Astrocyte of the cerebellum (primary cell): ENCODE measurements at regions not wholly inside any gene's neighbourhood (a gene's known extent, or its start where the extent isn't known, plus 50 kb on each side); places are given as distances from the start of the nearest gene placed in this dataset.
A peak's percentile ranks its signal among the peaks of the same experiment; 100 is the strongest.
"Not testable (repeated sequence)": the region's sequence is repeated elsewhere in the genome, so short reads cannot be mapped to it uniquely, and the experiment has no call there.

Source experiments
- DNase-seq: peaks from one replicate; pipeline ENCODE4 v3.0.0-alpha.2; 2011; ENCODE audit warnings: low read depth
- H3K4me3 ChIP-seq: 2 replicates; pipeline ENCODE4 v1.5.1; 2011; ENCODE audit warnings: mild to moderate bottlenecking, low read depth, low read length, moderate library complexity
- CTCF ChIP-seq: IDR thresholded peaks from 2 replicates; pipeline ENCODE4 v1.5.1; 2012; ENCODE audit warnings: low read length, low read depth, moderate library complexity, mild to moderate bottlenecking; ENCODE audit errors: missing control alignments
- in situ Hi-C: cut with HindIII; loops from 2 replicates; pipeline ENCODE4 v1.10.0; 2017; ENCODE audit warnings: low sequenced_read_pairs

- in situ Hi-C loops = no loop called here
- H3K4me3 ChIP-seq = no peak overlapping the region
- no peak for TF ChIP-seq CTCF
- DNase-seq = no peak
Observed at GRCh38 chr2:20499387-20499786, 52.5 kb downstream of the RHOB start.

GRCh38 chr2:20501974-20502373 lies 55.1 kb downstream of the RHOB start:
- H3K4me3 ChIP-seq = no peak overlapping the region
- peak; percentile 71 for DNase-seq
- in situ Hi-C loops = no loop called here
- no peak for TF ChIP-seq CTCF

GRCh38 chr2:20502496-20502895 lies 55.6 kb downstream of the RHOB start:
- in situ Hi-C loops = not testable (repeated sequence)

GRCh38 chr2:20504174-20504573 lies 57.3 kb downstream of the RHOB start:
- in situ Hi-C loops = no loop called here
- DNase-seq = no peak
- H3K4me3 ChIP-seq = no peak overlapping the region
- no peak for TF ChIP-seq CTCF

More at GRCh38 chr2:20502496-20502895, 55.6 kb downstream of the RHOB start:
- H3K4me3 ChIP-seq, DNase-seq: not testable (repeated sequence)

GRCh38 chr2:20506201-20506685 lies 59.4 kb downstream of the RHOB start:
- peak; percentile 50 for TF ChIP-seq CTCF
- in situ Hi-C loops = no loop called here
- DNase-seq = no peak
- no peak overlapping the region for H3K4me3 ChIP-seq

GRCh38 chr2:20507166-20507692 lies 60.4 kb downstream of the RHOB start:
- no peak for DNase-seq
- H3K4me3 ChIP-seq = no peak overlapping the region
- TF ChIP-seq CTCF = no peak
- in situ Hi-C loops = no loop called here

GRCh38 chr2:20507711-20508110 lies 60.8 kb downstream of the RHOB start:
- no peak for TF ChIP-seq CTCF
- in situ Hi-C loops = no loop called here
- no peak overlapping the region for H3K4me3 ChIP-seq
- no peak for DNase-seq
